Duodenal mucosa (tissue), 2 donors: ENCODE measurements at regions not wholly inside any gene's neighbourhood (a gene's known extent, or its start where the extent isn't known, plus 50 kb on each side); places are given as distances from the start of the nearest gene placed in this dataset.

Source experiments
- H3K27ac ChIP-seq: one replicate; pipeline ENCODE4 v1.7.0; 2013; ENCODE audit warnings: low read depth, low read length
- H3K27me3 ChIP-seq, 2 donors: one replicate each; pipeline ENCODE4 v1.7.0; 2013; ENCODE audit warnings: low read length in 2 of 2, control low read depth in 1 of 2; ENCODE audit not compliant: insufficient read depth in 2 of 2, control insufficient read depth in 1 of 2
- H3K36me3 ChIP-seq, 2 donors: one replicate each; pipeline ENCODE4 v1.7.0; 2013; ENCODE audit warnings: low read length in 2 of 2, control low read depth in 1 of 2; ENCODE audit not compliant: insufficient read depth in 2 of 2, control insufficient read depth in 1 of 2
- H3K4me1 ChIP-seq, 2 donors: one replicate each; pipeline ENCODE4 v1.7.0; 2013; ENCODE audit warnings: low read length in 2 of 2, control low read depth in 1 of 2; ENCODE audit not compliant: insufficient read depth in 2 of 2, control insufficient read depth in 1 of 2
- H3K4me3 ChIP-seq, 2 donors: one replicate each; pipeline ENCODE4 v1.7.0; 2013; ENCODE audit warnings: low read length in 2 of 2, low read depth in 1 of 2
- H3K9ac ChIP-seq, 2 donors: one replicate each; pipeline ENCODE4 v1.7.0; 2013; ENCODE audit warnings: low read length in 2 of 2, low read depth in 1 of 2
- H3K9me3 ChIP-seq, 2 donors: one replicate each; pipeline ENCODE4 v1.7.0; 2013; ENCODE audit warnings: low read length in 2 of 2, control low read depth in 1 of 2; ENCODE audit not compliant: control insufficient read depth in 1 of 2

GRCh38 chr6:98156580-98156979 lies 677.8 kb upstream of the POU3F2 start:
- no peaks in the 10 kb centered on the region for H3K9me3 ChIP-seq
- no peak overlapping the region for H3K9ac ChIP-seq

GRCh38 chr6:98179606-98180005 lies 654.8 kb upstream of the POU3F2 start:
- no peaks in the 10 kb centered on the region for H3K36me3 ChIP-seq
- no peak overlapping the region for H3K27ac ChIP-seq
- no peak overlapping the region for H3K4me3 ChIP-seq
- no peak overlapping the region for H3K9ac ChIP-seq
- H3K9me3 ChIP-seq: no peaks in the 10 kb centered on the region
- no peaks in the 10 kb centered on the region for H3K4me1 ChIP-seq
- no peaks in the 10 kb centered on the region for H3K27me3 ChIP-seq

More at GRCh38 chr6:98156580-98156979, 677.8 kb upstream of the POU3F2 start:
- Histone ChIP-seq H3K27me3 (no peaks in the 10 kb centered on the region), H3K4me3 (no peak overlapping the region), H3K27ac (no peak overlapping the region), H3K36me3 (no peaks in the 10 kb centered on the region), H3K4me1 (no peaks in the 10 kb centered on the region)

GRCh38 chr6:98200084-98200483 lies 634.3 kb upstream of the POU3F2 start:
- Histone ChIP-seq H3K4me3 (no peak overlapping the region), H3K9me3 (no peaks in the 10 kb centered on the region), H3K4me1 (no peaks in the 10 kb centered on the region), H3K27me3 (no peaks in the 10 kb centered on the region), H3K27ac (no peak overlapping the region), H3K9ac (no peak overlapping the region), H3K36me3 (no peaks in the 10 kb centered on the region)

- Histone ChIP-seq H3K4me3 (no peak overlapping the region), H3K36me3 (no peaks in the 10 kb centered on the region), H3K9me3 (no peaks in the 10 kb centered on the region), H3K27ac (no peak overlapping the region), H3K9ac (no peak overlapping the region), H3K27me3 (no peaks in the 10 kb centered on the region), H3K4me1 (no peaks in the 10 kb centered on the region)
Observed at GRCh38 chr6:98203170-98203806, 631.1 kb upstream of the POU3F2 start.

- Histone ChIP-seq H3K9ac (no peak overlapping the region), H3K4me3 (no peak overlapping the region), H3K27ac (no peak overlapping the region), H3K9me3 (no peaks in the 10 kb centered on the region), H3K36me3 (no peaks in the 10 kb centered on the region), H3K4me1 (no peaks in the 10 kb centered on the region), H3K27me3 (no peaks in the 10 kb centered on the region)
Observed at GRCh38 chr6:98212468-98212867, 621.9 kb upstream of the POU3F2 start.

GRCh38 chr6:98215531-98215930 lies 618.8 kb upstream of the POU3F2 start:
- Histone ChIP-seq H3K9me3 (no peaks in the 10 kb centered on the region), H3K9ac (no peak overlapping the region), H3K36me3 (no peaks in the 10 kb centered on the region), H3K27me3 (no peaks in the 10 kb centered on the region), H3K27ac (no peak overlapping the region), H3K4me3 (no peak overlapping the region), H3K4me1 (no peaks in the 10 kb centered on the region)

GRCh38 chr6:98230250-98230649 lies 604.1 kb upstream of the POU3F2 start:
- no peaks in the 10 kb centered on the region for H3K27me3 ChIP-seq
- H3K9me3 ChIP-seq: peaks cover 0 to 3% of the 10 kb centered on the region in 2 donors
- H3K27ac ChIP-seq: no peak overlapping the region
- no peaks in the 10 kb centered on the region for H3K36me3 ChIP-seq
- H3K9ac ChIP-seq: no peak overlapping the region
- no peak overlapping the region for H3K4me3 ChIP-seq
- H3K4me1 ChIP-seq: no peaks in the 10 kb centered on the region

- Histone ChIP-seq H3K9me3 (no peaks in the 10 kb centered on the region), H3K4me3 (no peak overlapping the region), H3K4me1 (no peaks in the 10 kb centered on the region), H3K27me3 (no peaks in the 10 kb centered on the region), H3K9ac (no peak overlapping the region), H3K27ac (no peak overlapping the region), H3K36me3 (no peaks in the 10 kb centered on the region)
Observed at GRCh38 chr6:98239057-98239456, 595.3 kb upstream of the POU3F2 start.

GRCh38 chr6:98241630-98242029 lies 592.7 kb upstream of the POU3F2 start:
- Histone ChIP-seq H3K27ac (no peak overlapping the region), H3K27me3 (no peaks in the 10 kb centered on the region), H3K4me1 (no peaks in the 10 kb centered on the region), H3K36me3 (no peaks in the 10 kb centered on the region), H3K9ac (no peak overlapping the region), H3K4me3 (no peak overlapping the region), H3K9me3 (no peaks in the 10 kb centered on the region)

- H3K9me3 ChIP-seq: no peaks in the 10 kb centered on the region
- H3K27ac ChIP-seq: no peak overlapping the region
- H3K36me3 ChIP-seq: no peaks in the 10 kb centered on the region
- no peak overlapping the region for H3K9ac ChIP-seq
- H3K4me1 ChIP-seq: no peaks in the 10 kb centered on the region
- H3K4me3 ChIP-seq: no peak overlapping the region
- no peaks in the 10 kb centered on the region for H3K27me3 ChIP-seq
Observed at GRCh38 chr6:98254624-98255023, 579.8 kb upstream of the POU3F2 start.

GRCh38 chr6:98260382-98260781 lies 574.0 kb upstream of the POU3F2 start:
- no peaks in the 10 kb centered on the region for H3K27me3 ChIP-seq
- no peak overlapping the region for H3K4me3 ChIP-seq
- no peak overlapping the region for H3K9ac ChIP-seq
- H3K4me1 ChIP-seq: no peaks in the 10 kb centered on the region
- H3K27ac ChIP-seq: no peak overlapping the region
- H3K9me3 ChIP-seq: no peaks in the 10 kb centered on the region
- H3K36me3 ChIP-seq: no peaks in the 10 kb centered on the region
